Amniotic stem cell (primary cell): ENCODE measurements at regions not wholly inside any gene's neighbourhood (a gene's known extent, or its start where the extent isn't known, plus 50 kb on each side); places are given as distances from the start of the nearest gene placed in this dataset.

ENCODE experiments used
- DNase-seq: peaks from one replicate; lab custom pipeline; 2025; lab: John Stamatoyannopoulos, UW

GRCh38 chr18:55090564-55091188 is 131.4 kb upstream of the CCDC68 start:
- no peak for DNase-seq

GRCh38 chr18:55089610-55090009 is 130.3 kb upstream of the CCDC68 start:
- no peak for DNase-seq

- no peak for DNase-seq
Observed at GRCh38 chr18:55088561-55088960, 129.3 kb upstream of the CCDC68 start.

GRCh38 chr18:55088000-55088401 is 128.7 kb upstream of the CCDC68 start:
- no peak for DNase-seq

GRCh38 chr18:55086906-55087305 is 127.6 kb upstream of the CCDC68 start:
- no peak for DNase-seq

- no peak for DNase-seq
Observed at GRCh38 chr18:55085557-55086285, 126.5 kb upstream of the CCDC68 start.

GRCh38 chr18:55084550-55084949 is 125.3 kb upstream of the CCDC68 start:
- DNase-seq = no peak

GRCh38 chr18:55083461-55083860 is 124.2 kb upstream of the CCDC68 start:
- DNase-seq = no peak

GRCh38 chr18:55079481-55080355 is 120.5 kb upstream of the CCDC68 start:
- no peak for DNase-seq

- DNase-seq = no peak
Observed at GRCh38 chr18:55079067-55079466, 119.8 kb upstream of the CCDC68 start.

- DNase-seq = no peak
Observed at GRCh38 chr18:55078303-55078932, 119.2 kb upstream of the CCDC68 start.

GRCh38 chr18:55076643-55077218 is 117.5 kb upstream of the CCDC68 start:
- DNase-seq = no peak

- DNase-seq = no peak
Observed at GRCh38 chr18:55073834-55074233, 114.6 kb upstream of the CCDC68 start.

GRCh38 chr18:55073116-55073515 is 113.9 kb upstream of the CCDC68 start:
- DNase-seq = no peak

- no peak for DNase-seq
Observed at GRCh38 chr18:55072698-55073097, 113.4 kb upstream of the CCDC68 start.

- no peak for DNase-seq
Observed at GRCh38 chr18:55072181-55072580, 112.9 kb upstream of the CCDC68 start.

- DNase-seq = no peak
Observed at GRCh38 chr18:55069497-55069896, 110.2 kb upstream of the CCDC68 start.

GRCh38 chr18:55064760-55065159 is 105.5 kb upstream of the CCDC68 start:
- DNase-seq = no peak

GRCh38 chr18:55064073-55064472 is 104.8 kb upstream of the CCDC68 start:
- no peak for DNase-seq

- DNase-seq = no peak
Observed at GRCh38 chr18:55054021-55054990, 95.0 kb upstream of the CCDC68 start.

- DNase-seq = no peak
Observed at GRCh38 chr18:55048892-55049291, 89.6 kb upstream of the CCDC68 start.
